Omental fat pad (tissue), 3 donors: ENCODE measurements at regions not wholly inside any gene's neighbourhood (a gene's known extent, or its start where the extent isn't known, plus 50 kb on each side); places are given as distances from the start of the nearest gene placed in this dataset.

Experiments used
- ATAC-seq: fragments of 150-250 bp; one replicate; pipeline ENCODE4 v1.9.1; 2016; ENCODE audit warnings: mild to moderate bottlenecking, moderate library complexity; ENCODE audit not compliant: low FRiP score
- DNase-seq: peaks from one replicate; pipeline ENCODE4 v3.0.0-alpha.2; 2019; ENCODE audit warnings: low spot score
- CTCF ChIP-seq, 3 donors: fragments of 450-650 bp; IDR thresholded peaks; one replicate each; pipeline ENCODE4 v1.5.1; 2016 to 2017; ENCODE audit warnings: antibody characterized with exemption in 3 of 3, mild to moderate bottlenecking in 3 of 3, moderate library complexity in 2 of 3

DNA sequence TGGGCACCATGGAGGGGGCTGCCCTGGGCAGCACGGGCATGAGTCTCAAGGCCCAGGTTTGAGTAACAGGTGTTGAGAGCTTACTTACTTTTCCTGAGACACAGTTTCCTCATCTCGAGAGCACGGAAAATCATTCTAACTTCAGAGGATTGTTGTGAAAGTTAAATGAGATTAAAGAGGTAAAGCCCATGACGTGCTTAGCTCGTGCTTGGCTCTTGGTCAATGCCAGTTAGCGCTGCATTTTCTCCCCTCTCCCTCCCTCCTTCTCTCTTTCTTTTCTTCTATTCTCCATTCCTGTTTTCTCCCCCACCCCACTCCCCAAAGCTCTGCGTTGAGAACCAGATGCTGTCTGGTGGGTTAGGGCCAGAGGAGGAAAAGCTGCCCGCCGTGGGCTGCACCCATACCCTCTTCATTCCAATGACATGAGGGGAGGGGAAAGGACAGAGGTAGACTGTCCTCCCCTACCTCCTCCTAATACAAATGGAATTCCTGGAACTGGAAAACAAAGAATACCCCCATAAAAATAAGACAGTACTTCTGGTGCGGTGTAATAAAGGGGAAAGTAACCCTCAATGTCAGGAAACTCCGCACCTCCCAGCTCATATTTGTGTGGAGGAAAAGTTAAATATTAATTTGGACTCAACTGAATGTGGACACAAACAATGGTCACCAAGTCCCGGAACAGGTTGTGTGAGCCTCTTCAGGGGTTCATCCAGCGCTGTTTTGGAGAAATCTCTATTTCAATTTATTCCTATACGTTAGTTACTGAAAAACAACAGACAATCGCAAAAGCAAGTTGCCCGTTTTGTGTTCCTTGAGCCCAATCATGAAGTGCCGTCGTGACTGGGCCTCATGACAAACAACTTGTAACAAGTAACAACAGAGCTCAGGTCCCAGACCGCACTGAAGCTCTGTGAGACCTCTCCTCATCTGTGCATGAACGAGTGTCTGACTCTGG, 54.8 kb upstream of the B3GAT1 start:
- no peak for ATAC-seq
- no peak for DNase-seq
- TF ChIP-seq CTCF (IDR thresholded peaks at IDR 0.05) = no peak

- DNase-seq (no peak), ATAC-seq (no peak)
- no peak for TF ChIP-seq CTCF (IDR thresholded peaks at IDR 0.05)
These were observed 54.1 kb upstream of the B3GAT1 start for GRCh38 chr11:134466156-134466555.

GRCh38 chr11:134464981-134465730, 53.1 kb upstream of the B3GAT1 start:
- no peak for TF ChIP-seq CTCF (IDR thresholded peaks at IDR 0.05)
- DNase-seq = no peak
- ATAC-seq = no peak

DNA sequence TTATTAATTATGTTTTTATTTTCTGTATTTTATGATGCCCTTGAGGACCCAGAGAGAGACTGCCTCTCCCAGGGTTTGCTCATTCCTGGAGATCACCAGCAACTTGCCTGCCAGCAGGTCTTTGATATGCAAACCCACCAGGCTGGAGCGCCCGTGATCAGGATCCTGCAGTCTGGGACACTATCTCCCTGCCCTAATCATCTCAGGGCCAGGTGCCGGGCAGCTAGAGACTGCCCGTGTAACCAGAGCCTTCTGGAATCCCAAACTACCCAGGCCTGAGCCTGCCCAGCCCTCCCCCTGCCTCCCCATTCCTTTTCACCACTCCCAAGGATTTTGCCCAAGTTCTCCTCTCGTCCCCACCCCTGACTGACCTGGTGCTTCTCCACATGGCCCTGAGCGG, 52.2 kb upstream of the B3GAT1 start:
- DNase-seq = no peak
- no peak for ATAC-seq
- TF ChIP-seq CTCF (IDR thresholded peaks at IDR 0.05) = no peak

GRCh38 chr11:134463716-134464115, 51.7 kb upstream of the B3GAT1 start:
- ATAC-seq (no peak), DNase-seq (no peak)
- no peak for TF ChIP-seq CTCF (IDR thresholded peaks at IDR 0.05)
